GM18498 (cell line): ENCODE measurements at regions not wholly inside any gene's neighbourhood (a gene's known extent, or its start where the extent isn't known, plus 50 kb on each side); places are given as distances from the start of the nearest gene placed in this dataset.
"Not testable (repeated sequence)": the region's sequence is repeated elsewhere in the genome, so short reads cannot be mapped to it uniquely, and the experiment has no call there.

Experiments
- ATAC-seq: cut with Tn5 transposase; IDR thresholded peaks from one replicate; pipeline ENCODE4 v1.9.1; 2021; ENCODE audit warnings: mild to moderate bottlenecking, moderate library complexity; ENCODE audit not compliant: unreplicated experiment

- ATAC-seq = no peak
Measured at GRCh38 chr12:31215518-31216232, 110.3 kb downstream of the SINHCAF start.

- no peak for ATAC-seq
Measured at GRCh38 chr12:31216479-31216878, 109.5 kb downstream of the SINHCAF start.

- ATAC-seq = no peak
Measured at GRCh38 chr12:31217356-31218130, 108.4 kb downstream of the SINHCAF start.

GRCh38 chr12:31218203-31219025 lies 107.5 kb downstream of the SINHCAF start:
- no peak for ATAC-seq

GRCh38 chr12:31219521-31219920 lies 106.4 kb downstream of the SINHCAF start:
- ATAC-seq = no peak

- no peak for ATAC-seq
Measured at GRCh38 chr12:31220061-31220460, 105.9 kb downstream of the SINHCAF start.

GRCh38 chr12:31220633-31221550 lies 105.1 kb downstream of the SINHCAF start:
- no peak for ATAC-seq

GRCh38 chr12:31221551-31221945 lies 104.4 kb downstream of the SINHCAF start:
- no peak for ATAC-seq

- no peak for ATAC-seq
Measured at GRCh38 chr12:31222620-31223222, 103.2 kb downstream of the SINHCAF start.

- ATAC-seq = not testable (repeated sequence)
Measured at GRCh38 chr12:31223640-31224039, 102.3 kb downstream of the SINHCAF start.

- ATAC-seq = no peak
Measured at GRCh38 chr12:31224768-31225448, 101.0 kb downstream of the SINHCAF start.

GRCh38 chr12:31225656-31226535 lies 100.1 kb downstream of the SINHCAF start:
- ATAC-seq = no peak

- no peak for ATAC-seq
Measured at GRCh38 chr12:31226639-31227038, 99.3 kb downstream of the SINHCAF start.

- no peak for ATAC-seq
Measured at GRCh38 chr12:31227401-31227981, 98.5 kb downstream of the SINHCAF start.

GRCh38 chr12:31228811-31229792 lies 96.8 kb downstream of the SINHCAF start:
- ATAC-seq = no peak

GRCh38 chr12:31230004-31230403 lies 95.9 kb downstream of the SINHCAF start:
- no peak for ATAC-seq
